ENCODE measurements at regions not wholly inside any gene's neighbourhood (a gene's known extent, or its start where the extent isn't known, plus 50 kb on each side); places are given as distances from the start of the nearest gene placed in this dataset.
"Not testable (repeated sequence)": the region's sequence is repeated elsewhere in the genome, so short reads cannot be mapped to it uniquely, and the experiment has no call there.

- Histone ChIP-seq H3K9me3 (ENCODE audit: severe bottlenecking) (no peaks in the 10 kb centered on the region), H3K4me3 (ENCODE audit: low read depth, low read length) (no peak overlapping the region), H3K36me3 (no peaks in the 10 kb centered on the region), H3K27me3 (ENCODE audit: insufficient read depth, low read depth, severe bottlenecking) (no peaks in the 10 kb centered on the region), H3K27ac (no peak overlapping the region)
- TF ChIP-seq CTCF (IDR thresholded peaks at IDR 0.05; ENCODE audit: low read depth, low read length), result no peak
- DNase-seq, result no peak
These were observed 85.0 kb downstream of the MYCN start for GRCh38 chr2:16025211-16025875.

GRCh38 chr2:16024628-16025027 lies 84.3 kb downstream of the MYCN start:
- not testable (repeated sequence) for H3K9me3 ChIP-seq (ENCODE audit: severe bottlenecking); H3K27ac ChIP-seq; H3K4me3 ChIP-seq (ENCODE audit: low read depth, low read length); DNase-seq; H3K27me3 ChIP-seq (ENCODE audit: insufficient read depth, low read depth, severe bottlenecking); H3K36me3 ChIP-seq

- no peaks in the 10 kb centered on the region for H3K27me3 ChIP-seq (ENCODE audit: insufficient read depth, low read depth, severe bottlenecking)
- TF ChIP-seq CTCF (IDR thresholded peaks at IDR 0.05; ENCODE audit: low read depth, low read length), result no peak
These were observed 83.4 kb downstream of the MYCN start for GRCh38 chr2:16023506-16024360.

GRCh38 chr2:16022548-16023240 lies 82.3 kb downstream of the MYCN start:
- Histone ChIP-seq H3K36me3 (no peaks in the 10 kb centered on the region), H3K27ac (peak overlapping the region; percentile 2), H3K4me3 (ENCODE audit: low read depth, low read length) (no peak overlapping the region), H3K27me3 (ENCODE audit: insufficient read depth, low read depth, severe bottlenecking) (no peaks in the 10 kb centered on the region), H3K9me3 (ENCODE audit: severe bottlenecking) (no peaks in the 10 kb centered on the region)
- TF ChIP-seq CTCF (IDR thresholded peaks at IDR 0.05; ENCODE audit: low read depth, low read length), result no peak
- no peak for DNase-seq

More at GRCh38 chr2:16023506-16024360, 83.4 kb downstream of the MYCN start:
- H3K36me3 ChIP-seq, result no peaks in the 10 kb centered on the region
- H3K4me3 ChIP-seq (ENCODE audit: low read depth, low read length), result no peak overlapping the region
- H3K9me3 ChIP-seq (ENCODE audit: severe bottlenecking), result no peaks in the 10 kb centered on the region
- H3K27ac ChIP-seq, result peak overlapping the region; percentile 2
- DNase-seq, result no peak

- H3K36me3 ChIP-seq, result no peaks in the 10 kb centered on the region
- no peaks in the 10 kb centered on the region for H3K9me3 ChIP-seq (ENCODE audit: severe bottlenecking)
- no peak overlapping the region for H3K4me3 ChIP-seq (ENCODE audit: low read depth, low read length)
- TF ChIP-seq CTCF (IDR thresholded peaks at IDR 0.05; ENCODE audit: low read depth, low read length), result no peak
- no peak overlapping the region for H3K27ac ChIP-seq
- DNase-seq, result no peak
- H3K27me3 ChIP-seq (ENCODE audit: insufficient read depth, low read depth, severe bottlenecking), result no peaks in the 10 kb centered on the region
These were observed 81.4 kb downstream of the MYCN start for GRCh38 chr2:16021611-16022363.

All from WERI-Rb-1 (cell line).